ENCODE measurements at regions not wholly inside any gene's neighbourhood (a gene's known extent, or its start where the extent isn't known, plus 50 kb on each side); places are given as distances from the start of the nearest gene placed in this dataset.

- TF ChIP-seq, protein P1, sequence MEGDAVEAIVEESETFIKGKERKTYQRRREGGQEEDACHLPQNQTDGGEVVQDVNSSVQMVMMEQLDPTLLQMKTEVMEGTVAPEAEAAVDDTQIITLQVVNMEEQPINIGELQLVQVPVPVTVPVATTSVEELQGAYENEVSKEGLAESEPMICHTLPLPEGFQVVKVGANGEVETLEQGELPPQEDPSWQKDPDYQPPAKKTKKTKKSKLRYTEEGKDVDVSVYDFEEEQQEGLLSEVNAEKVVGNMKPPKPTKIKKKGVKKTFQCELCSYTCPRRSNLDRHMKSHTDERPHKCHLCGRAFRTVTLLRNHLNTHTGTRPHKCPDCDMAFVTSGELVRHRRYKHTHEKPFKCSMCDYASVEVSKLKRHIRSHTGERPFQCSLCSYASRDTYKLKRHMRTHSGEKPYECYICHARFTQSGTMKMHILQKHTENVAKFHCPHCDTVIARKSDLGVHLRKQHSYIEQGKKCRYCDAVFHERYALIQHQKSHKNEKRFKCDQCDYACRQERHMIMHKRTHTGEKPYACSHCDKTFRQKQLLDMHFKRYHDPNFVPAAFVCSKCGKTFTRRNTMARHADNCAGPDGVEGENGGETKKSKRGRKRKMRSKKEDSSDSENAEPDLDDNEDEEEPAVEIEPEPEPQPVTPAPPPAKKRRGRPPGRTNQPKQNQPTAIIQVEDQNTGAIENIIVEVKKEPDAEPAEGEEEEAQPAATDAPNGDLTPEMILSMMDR (IDR thresholded peaks at IDR 0.05; ENCODE audit: insufficient read depth, low read length, poor library complexity, severe bottlenecking): no peak
- TF ChIP-seq EZH2phosphoT487 (conservative IDR thresholded peaks at IDR 0.05; ENCODE audit: low read length): no peak
These were observed 1205.2 kb upstream of the MIR17HG start for GRCh38 chr13:90142251-90142650.
